ENCODE measurements at regions not wholly inside any gene's neighbourhood (a gene's known extent, or its start where the extent isn't known, plus 50 kb on each side); places are given as distances from the start of the nearest gene placed in this dataset.

DNA sequence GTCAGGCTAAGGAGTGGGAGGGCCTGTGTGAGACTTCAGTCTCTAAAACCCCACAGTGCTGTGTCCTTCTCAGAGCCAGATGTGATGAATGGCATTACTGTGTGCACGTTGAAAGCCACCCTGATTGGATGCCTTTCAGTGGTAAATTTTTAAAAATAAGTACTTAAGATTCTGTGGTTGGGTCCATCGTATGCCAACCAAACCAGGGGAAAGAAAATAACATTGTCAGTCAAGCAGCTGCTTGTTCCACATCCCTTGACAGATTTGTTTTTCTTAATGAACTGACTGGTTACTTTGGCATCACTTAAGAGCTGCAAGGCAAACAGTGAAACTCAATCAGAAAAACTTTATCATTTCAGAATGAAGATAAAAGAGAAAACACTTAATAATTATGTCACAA is 334.0 kb upstream of the NT5E start:
- Histone ChIP-seq H3K4me2 (ENCODE audit: insufficient read depth, low read length) (no peak overlapping the region), H3K79me2 (ENCODE audit: control insufficient read depth, insufficient read depth, low read length) (no peaks in the 10 kb centered on the region), H2AFZ (ENCODE audit: low read depth, low read length) (no peak overlapping the region), H3K4me1 (replicated peaks in 1 of 2; ENCODE audit: control insufficient read depth in 2 of 2, insufficient read depth in 2 of 2, low read length in 2 of 2) (no peaks in the 10 kb centered on the region), H3K27ac (ENCODE audit: extremely low read depth, low read depth, low read length) (no peak overlapping the region), H3K4me3 (no peak overlapping the region), H3K36me3 (ENCODE audit: control insufficient read depth, insufficient read depth, low read length) (no peaks in the 10 kb centered on the region), H3K9me1 (ENCODE audit: control insufficient read depth, insufficient read depth, low read length) (no peaks in the 10 kb centered on the region), H3K9ac (ENCODE audit: insufficient read depth in 1 of 2, low read depth in 2 of 2, low read length in 2 of 2) (no peak overlapping the region), H3K9me3 (replicated peaks; ENCODE audit: control insufficient read depth, insufficient read depth, low read depth, low read length) (no peaks in the 10 kb centered on the region), H4K20me1 (replicated peaks; ENCODE audit: control insufficient read depth, insufficient read depth, low read length) (no peaks in the 10 kb centered on the region), H3K27me3 (ENCODE audit: control insufficient read depth in 2 of 2, insufficient read depth in 2 of 2, low read length in 2 of 2) (peaks cover 0 to 4% of the 10 kb centered on the region in 2 experiments; a peak in 1 of 5 replicates)
- in situ Hi-C loops (cut with MboI) = no loop called here
- CTCF ChIA-PET (ENCODE audit: low intra/inter-chr PET ratio) = no interaction called here
- no peak for DNase-seq (ENCODE audit: extremely low read depth in 1 of 4, low spot score in 3 of 4)
- 0% methylated on average over 2 of the region's 2 CpGs for WGBS (ENCODE audit: insufficient coverage, low coverage, missing lambda C conversion rate)
- FAIRE-seq = no peak
- BruUV-seq (replicated peaks) = no TSS peak
- TF ChIP-seq THAP7 (CRISPR knock-in tag; IDR thresholded peaks at IDR 0.05) (no peak), NCOR1 (IDR thresholded peaks at IDR 0.05) (no peak), ZNF512 (tag; IDR thresholded peaks at IDR 0.05) (no peak), ZNF764 (CRISPR knock-in tag; IDR thresholded peaks at IDR 0.05; ENCODE audit: low read depth) (no peak), SOX6 (IDR thresholded peaks at IDR 0.05) (no peak), CXXC5 (CRISPR knock-in tag; IDR thresholded peaks at IDR 0.05) (no peak), ELF1 (tag; IDR thresholded peaks at IDR 0.05) (no peak), ZNF644 (tag; IDR thresholded peaks at IDR 0.05; ENCODE audit: low read depth) (no peak), PPARD (CRISPR knock-in tag; IDR thresholded peaks at IDR 0.05) (no peak)
- TF ChIP-seq, protein P1, sequence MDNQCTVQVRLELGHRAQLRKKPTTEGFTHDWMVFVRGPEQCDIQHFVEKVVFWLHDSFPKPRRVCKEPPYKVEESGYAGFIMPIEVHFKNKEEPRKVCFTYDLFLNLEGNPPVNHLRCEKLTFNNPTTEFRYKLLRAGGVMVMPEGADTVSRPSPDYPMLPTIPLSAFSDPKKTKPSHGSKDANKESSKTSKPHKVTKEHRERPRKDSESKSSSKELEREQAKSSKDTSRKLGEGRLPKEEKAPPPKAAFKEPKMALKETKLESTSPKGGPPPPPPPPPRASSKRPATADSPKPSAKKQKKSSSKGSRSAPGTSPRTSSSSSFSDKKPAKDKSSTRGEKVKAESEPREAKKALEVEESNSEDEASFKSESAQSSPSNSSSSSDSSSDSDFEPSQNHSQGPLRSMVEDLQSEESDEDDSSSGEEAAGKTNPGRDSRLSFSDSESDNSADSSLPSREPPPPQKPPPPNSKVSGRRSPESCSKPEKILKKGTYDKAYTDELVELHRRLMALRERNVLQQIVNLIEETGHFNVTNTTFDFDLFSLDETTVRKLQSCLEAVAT (IDR thresholded peaks at IDR 0.05) = no peak
- TF ChIP-seq, protein P2, sequence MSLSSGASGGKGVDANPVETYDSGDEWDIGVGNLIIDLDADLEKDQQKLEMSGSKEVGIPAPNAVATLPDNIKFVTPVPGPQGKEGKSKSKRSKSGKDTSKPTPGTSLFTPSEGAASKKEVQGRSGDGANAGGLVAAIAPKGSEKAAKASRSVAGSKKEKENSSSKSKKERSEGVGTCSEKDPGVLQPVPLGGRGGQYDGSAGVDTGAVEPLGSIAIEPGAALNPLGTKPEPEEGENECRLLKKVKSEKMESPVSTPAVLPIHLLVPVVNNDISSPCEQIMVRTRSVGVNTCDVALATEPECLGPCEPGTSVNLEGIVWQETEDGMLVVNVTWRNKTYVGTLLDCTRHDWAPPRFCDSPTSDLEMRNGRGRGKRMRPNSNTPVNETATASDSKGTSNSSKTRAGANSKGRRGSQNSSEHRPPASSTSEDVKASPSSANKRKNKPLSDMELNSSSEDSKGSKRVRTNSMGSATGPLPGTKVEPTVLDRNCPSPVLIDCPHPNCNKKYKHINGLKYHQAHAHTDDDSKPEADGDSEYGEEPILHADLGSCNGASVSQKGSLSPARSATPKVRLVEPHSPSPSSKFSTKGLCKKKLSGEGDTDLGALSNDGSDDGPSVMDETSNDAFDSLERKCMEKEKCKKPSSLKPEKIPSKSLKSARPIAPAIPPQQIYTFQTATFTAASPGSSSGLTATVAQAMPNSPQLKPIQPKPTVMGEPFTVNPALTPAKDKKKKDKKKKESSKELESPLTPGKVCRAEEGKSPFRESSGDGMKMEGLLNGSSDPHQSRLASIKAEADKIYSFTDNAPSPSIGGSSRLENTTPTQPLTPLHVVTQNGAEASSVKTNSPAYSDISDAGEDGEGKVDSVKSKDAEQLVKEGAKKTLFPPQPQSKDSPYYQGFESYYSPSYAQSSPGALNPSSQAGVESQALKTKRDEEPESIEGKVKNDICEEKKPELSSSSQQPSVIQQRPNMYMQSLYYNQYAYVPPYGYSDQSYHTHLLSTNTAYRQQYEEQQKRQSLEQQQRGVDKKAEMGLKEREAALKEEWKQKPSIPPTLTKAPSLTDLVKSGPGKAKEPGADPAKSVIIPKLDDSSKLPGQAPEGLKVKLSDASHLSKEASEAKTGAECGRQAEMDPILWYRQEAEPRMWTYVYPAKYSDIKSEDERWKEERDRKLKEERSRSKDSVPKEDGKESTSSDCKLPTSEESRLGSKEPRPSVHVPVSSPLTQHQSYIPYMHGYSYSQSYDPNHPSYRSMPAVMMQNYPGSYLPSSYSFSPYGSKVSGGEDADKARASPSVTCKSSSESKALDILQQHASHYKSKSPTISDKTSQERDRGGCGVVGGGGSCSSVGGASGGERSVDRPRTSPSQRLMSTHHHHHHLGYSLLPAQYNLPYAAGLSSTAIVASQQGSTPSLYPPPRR (CRISPR knock-in tag; IDR thresholded peaks at IDR 0.05; ENCODE audit: borderline replicate concordance) = no peak
- ATAC-seq = no peak
- intact Hi-C loops (cut with micrococcal nuclease) = no loop called here
- POLR2A ChIA-PET = interaction anchor here (0.6 kb wide), 1 partner anchor 1748 kb away, joined by 3 read pairs; no protein-coding TSS in a partner anchor

Data from K562 (cell line).